Activated CD4-positive, alpha-beta T cell treated with anti-CD3 and anti-CD28 coated beads for 1 hour (primary cell): ENCODE measurements at regions not wholly inside any gene's neighbourhood (a gene's known extent, or its start where the extent isn't known, plus 50 kb on each side); places are given as distances from the start of the nearest gene placed in this dataset.
"Not testable (repeated sequence)": the region's sequence is repeated elsewhere in the genome, so short reads cannot be mapped to it uniquely, and the experiment has no call there.

Source experiments
- DNase-seq: peaks from one replicate; pipeline ENCODE4 v3.0.0-alpha.2; 2020

GRCh38 chr10:25811052-25811685 is 122.9 kb upstream of the MYO3A start:
- DNase-seq: no peak

GRCh38 chr10:25813511-25813910 is 120.5 kb upstream of the MYO3A start:
- DNase-seq: no peak

GRCh38 chr10:25815236-25815635 is 118.8 kb upstream of the MYO3A start:
- DNase-seq: no peak

- no peak for DNase-seq
Observed at GRCh38 chr10:25815999-25816768, 117.8 kb upstream of the MYO3A start.

- DNase-seq: no peak
Observed at GRCh38 chr10:25817200-25817599, 116.8 kb upstream of the MYO3A start.

GRCh38 chr10:25818751-25819150 is 115.3 kb upstream of the MYO3A start:
- DNase-seq: no peak

GRCh38 chr10:25820472-25820871 is 113.6 kb upstream of the MYO3A start:
- no peak for DNase-seq

GRCh38 chr10:25820874-25821273 is 113.2 kb upstream of the MYO3A start:
- DNase-seq: no peak

GRCh38 chr10:25824050-25824449 is 110.0 kb upstream of the MYO3A start:
- DNase-seq: no peak

- no peak for DNase-seq
Observed at GRCh38 chr10:25828475-25828874, 105.6 kb upstream of the MYO3A start.

- no peak for DNase-seq
Observed at GRCh38 chr10:25831080-25831479, 102.9 kb upstream of the MYO3A start.

- DNase-seq: no peak
Observed at GRCh38 chr10:25839683-25840082, 94.3 kb upstream of the MYO3A start.

GRCh38 chr10:25840875-25841274 is 93.2 kb upstream of the MYO3A start:
- DNase-seq: not testable (repeated sequence)

- DNase-seq: no peak
Observed at GRCh38 chr10:25842146-25842545, 91.9 kb upstream of the MYO3A start.

GRCh38 chr10:25843551-25844170 is 90.4 kb upstream of the MYO3A start:
- DNase-seq: no peak

- DNase-seq: not testable (repeated sequence)
Observed at GRCh38 chr10:25844716-25845115, 89.3 kb upstream of the MYO3A start.

GRCh38 chr10:25849268-25849667 is 84.8 kb upstream of the MYO3A start:
- DNase-seq: no peak

GRCh38 chr10:25849988-25850387 is 84.0 kb upstream of the MYO3A start:
- DNase-seq: no peak

- no peak for DNase-seq
Observed at GRCh38 chr10:25851548-25851947, 82.5 kb upstream of the MYO3A start.

- DNase-seq: no peak
Observed at GRCh38 chr10:25852364-25852941, 81.6 kb upstream of the MYO3A start.

GRCh38 chr10:25858076-25858475 is 76.0 kb upstream of the MYO3A start:
- no peak for DNase-seq

GRCh38 chr10:25865267-25865666 is 68.8 kb upstream of the MYO3A start:
- DNase-seq: no peak

GRCh38 chr10:25867321-25867720 is 66.7 kb upstream of the MYO3A start:
- no peak for DNase-seq

- DNase-seq: no peak
Observed at GRCh38 chr10:25869067-25869591, 64.9 kb upstream of the MYO3A start.
